NCI-H2227 (cell line): ENCODE measurements at regions not wholly inside any gene's neighbourhood (a gene's known extent, or its start where the extent isn't known, plus 50 kb on each side); places are given as distances from the start of the nearest gene placed in this dataset.
"Not testable (repeated sequence)": the region's sequence is repeated elsewhere in the genome, so short reads cannot be mapped to it uniquely, and the experiment has no call there.

ENCODE experiments used
- DNase-seq: peaks from one replicate; lab custom pipeline; 2025; ENCODE audit not compliant: unreplicated experiment; lab: John Stamatoyannopoulos, UW

- no peak for DNase-seq
These were observed 370.1 kb upstream of the ZFHX3 start for GRCh38 chr16:73418051-73418450.

- no peak for DNase-seq
These were observed 367.4 kb upstream of the ZFHX3 start for GRCh38 chr16:73415286-73415685.

DNA sequence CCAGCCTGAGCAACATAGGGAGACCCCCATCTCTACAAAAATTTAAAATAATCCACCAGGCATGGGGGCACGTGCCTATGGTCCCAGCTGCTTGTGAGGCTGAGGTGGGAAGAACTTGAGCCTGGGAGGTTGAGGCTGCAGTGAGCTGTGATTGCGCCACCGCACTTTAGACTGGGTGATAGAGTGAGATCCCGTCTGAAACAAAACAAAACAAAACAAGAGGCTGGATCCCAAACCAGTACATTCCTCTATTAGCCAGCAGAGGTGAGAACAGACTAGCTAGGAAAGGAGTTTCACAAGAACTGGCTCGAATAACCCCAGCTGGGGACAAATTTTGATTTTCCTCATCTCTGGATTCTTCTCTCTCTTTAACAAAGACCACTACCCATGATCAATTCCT lies 366.7 kb upstream of the ZFHX3 start:
- DNase-seq: no peak

GRCh38 chr16:73413830-73414190 lies 365.9 kb upstream of the ZFHX3 start:
- DNase-seq: no peak

DNA sequence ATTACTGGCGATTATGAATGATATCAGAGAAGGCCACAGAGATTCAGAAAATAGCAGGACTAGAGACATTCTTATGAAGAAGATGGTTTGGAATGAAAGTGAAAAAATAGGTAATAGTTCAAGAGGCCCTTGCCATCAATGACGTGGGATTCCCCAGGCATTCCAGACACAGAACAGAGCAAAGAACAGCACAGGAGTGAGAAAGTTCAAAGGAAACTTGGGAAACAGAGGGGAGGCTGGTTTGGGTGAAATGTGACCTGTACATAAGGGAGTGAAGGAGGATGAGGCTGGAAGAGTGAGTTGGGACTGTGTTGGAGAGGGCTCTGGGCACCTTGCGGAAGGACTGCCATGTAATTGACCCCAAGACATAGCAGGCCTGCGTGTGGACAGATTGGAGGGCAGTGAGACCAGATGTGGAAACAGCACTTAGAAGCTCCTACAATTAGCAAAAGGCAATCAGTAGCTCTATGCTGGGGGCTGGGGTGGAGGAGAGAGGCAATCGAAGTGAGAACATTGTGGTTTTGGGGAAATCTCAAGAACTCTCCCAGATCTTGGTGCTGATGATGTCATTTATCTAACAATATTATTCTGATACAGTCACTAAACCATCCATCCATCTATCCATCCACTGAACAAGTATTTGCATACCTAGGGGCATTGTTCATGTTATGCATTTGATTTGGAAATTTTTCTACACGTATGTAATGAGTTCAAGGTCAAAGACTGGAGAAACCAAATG lies 365.3 kb upstream of the ZFHX3 start:
- DNase-seq: no peak

DNA sequence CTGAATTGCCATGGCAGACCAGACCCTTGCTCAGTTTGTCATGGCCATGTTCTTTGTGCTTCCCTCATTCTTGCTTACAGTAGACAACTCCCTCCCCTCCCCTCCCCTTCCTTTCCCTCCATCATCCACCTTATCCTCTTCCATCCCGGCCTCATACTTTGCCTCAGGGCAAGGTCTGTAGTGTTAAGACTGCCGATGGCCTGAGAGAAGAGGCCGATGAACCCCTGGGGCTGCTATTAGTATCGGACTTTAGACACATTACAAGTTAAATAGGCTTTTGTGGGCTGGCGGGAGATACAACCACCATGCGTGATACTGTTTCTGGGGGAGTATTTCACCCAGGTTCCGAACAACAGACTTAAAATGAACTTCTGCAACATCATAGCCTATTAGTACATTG lies 364.5 kb upstream of the ZFHX3 start:
- no peak for DNase-seq

DNA sequence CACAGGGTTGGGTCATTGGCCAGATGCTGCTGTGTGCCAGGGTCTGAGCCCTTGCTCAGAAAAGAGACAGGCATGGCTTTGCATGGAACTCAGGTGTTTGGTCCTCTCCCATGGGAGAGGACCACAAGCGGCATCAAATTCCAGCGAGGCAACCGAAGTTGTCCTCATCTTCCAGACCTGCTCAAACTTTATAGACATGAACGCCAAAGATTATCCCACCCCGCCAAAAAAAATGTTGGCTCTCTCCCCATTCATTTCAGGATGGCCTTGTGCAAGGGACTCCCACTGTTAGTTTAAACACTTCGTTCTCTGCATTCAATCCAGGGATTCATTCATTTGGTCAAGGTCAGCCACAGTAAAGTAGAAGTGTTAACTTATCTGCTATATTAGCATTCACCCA lies 360.8 kb upstream of the ZFHX3 start:
- no peak for DNase-seq

- no peak for DNase-seq
These were observed 360.4 kb upstream of the ZFHX3 start for GRCh38 chr16:73408311-73408710.

- DNase-seq: no peak
These were observed 357.9 kb upstream of the ZFHX3 start for GRCh38 chr16:73405851-73406250.

DNA sequence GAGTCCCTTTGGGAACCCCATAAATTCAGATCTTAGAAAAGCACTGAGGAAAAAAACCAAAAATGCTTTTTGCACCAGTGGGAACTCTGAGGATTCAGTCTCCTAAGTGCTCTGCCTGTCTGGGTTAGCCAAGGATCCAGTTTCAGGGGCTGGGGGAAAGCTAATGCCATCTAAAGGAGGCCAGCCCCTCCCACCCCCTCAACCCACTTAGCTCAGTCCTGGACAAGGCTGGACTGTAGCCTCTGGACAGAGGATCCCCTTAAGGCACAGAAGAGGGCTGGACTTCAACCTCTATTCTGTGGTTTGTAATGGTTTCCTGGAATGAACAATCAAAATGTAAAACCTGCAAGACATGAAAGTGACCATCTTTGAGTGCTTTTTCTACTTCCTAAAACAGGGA lies 356.1 kb upstream of the ZFHX3 start:
- DNase-seq: no peak

GRCh38 chr16:73403291-73403690 lies 355.4 kb upstream of the ZFHX3 start:
- peak; percentile 4 for DNase-seq

GRCh38 chr16:73400951-73401350 lies 353.0 kb upstream of the ZFHX3 start:
- no peak for DNase-seq

- DNase-seq: no peak
These were observed 352.1 kb upstream of the ZFHX3 start for GRCh38 chr16:73399997-73400396.

DNA sequence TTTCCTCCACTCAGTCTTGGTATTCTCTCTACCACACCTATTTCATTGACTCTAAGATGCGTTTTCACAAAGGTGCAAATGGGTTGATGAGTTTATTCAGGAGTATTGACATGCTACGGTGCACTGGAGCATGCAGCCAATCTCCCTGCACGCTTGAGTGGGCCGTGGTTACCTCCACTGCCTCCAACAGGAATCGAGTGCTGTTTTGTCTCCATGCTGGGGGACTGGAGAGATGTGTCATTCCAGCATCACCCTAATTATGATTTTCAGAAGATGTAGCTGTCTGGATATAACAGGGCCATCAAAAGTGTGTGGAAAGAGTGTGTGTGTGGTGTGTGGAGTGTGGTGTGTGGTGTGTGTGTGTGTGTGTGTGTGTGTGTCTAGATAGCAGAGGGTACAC lies 351.6 kb upstream of the ZFHX3 start:
- DNase-seq: no peak

DNA sequence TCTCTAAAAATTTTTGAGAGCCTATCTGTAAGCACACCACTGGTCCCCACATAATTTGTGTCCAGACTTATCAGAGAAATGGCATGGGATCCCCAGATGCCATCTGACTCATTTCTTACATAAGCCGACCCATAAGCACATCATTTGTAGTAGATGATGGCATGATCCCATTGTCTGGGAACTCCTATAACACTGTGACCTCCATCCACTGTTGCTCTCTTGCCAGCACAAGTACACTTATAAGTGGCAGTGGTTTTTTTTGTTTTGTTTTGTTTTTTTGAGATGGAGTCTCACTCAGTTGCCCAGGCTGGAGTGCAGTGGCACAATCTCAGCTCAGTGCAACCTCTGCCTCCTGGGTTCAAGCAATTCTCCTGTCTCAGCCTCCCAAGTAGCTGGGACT lies 350.7 kb upstream of the ZFHX3 start:
- DNase-seq: not testable (repeated sequence)

GRCh38 chr16:73396556-73396955 lies 348.6 kb upstream of the ZFHX3 start:
- DNase-seq: no peak

DNA sequence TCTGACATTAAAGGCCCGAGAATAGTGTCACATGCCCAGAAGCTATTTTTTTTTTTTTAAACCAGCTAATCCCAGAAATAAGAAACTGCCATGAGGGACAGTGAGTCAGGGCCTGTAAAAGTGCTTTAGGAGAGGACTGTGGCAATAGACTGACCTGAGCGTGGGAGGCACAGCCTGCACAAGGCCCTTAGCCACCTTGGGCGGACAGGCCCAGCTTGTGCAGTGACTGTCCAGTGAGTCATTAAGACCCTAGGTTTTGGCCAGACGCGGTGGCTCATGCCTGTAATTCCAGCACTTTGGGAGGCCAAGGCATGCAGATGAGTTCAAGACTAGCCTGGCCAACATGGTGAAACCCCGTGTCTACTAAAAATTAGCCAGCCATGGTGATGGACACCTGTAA lies 343.0 kb upstream of the ZFHX3 start:
- no peak for DNase-seq

DNA sequence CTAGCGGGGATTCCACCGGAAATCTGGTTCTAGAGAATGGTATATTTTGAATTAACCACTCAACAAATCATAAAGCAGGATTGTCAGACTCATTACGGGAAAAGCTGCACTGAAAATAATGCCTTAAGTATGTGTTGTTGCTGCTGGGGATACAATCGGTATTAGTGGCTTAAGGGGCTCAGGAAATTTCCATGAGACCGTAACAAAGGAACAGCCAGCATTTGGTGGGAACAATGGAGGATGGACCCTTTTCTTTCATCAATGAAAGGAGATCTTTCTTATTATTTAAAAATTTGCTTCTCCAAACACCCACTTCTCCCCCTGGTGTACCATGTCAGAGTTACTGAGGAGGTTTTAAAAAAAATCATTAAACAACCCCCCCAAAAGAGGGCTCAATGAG lies 342.6 kb upstream of the ZFHX3 start:
- DNase-seq: no peak

GRCh38 chr16:73389085-73389484 lies 341.2 kb upstream of the ZFHX3 start:
- DNase-seq: no peak

GRCh38 chr16:73387979-73388378 lies 340.1 kb upstream of the ZFHX3 start:
- no peak for DNase-seq

DNA sequence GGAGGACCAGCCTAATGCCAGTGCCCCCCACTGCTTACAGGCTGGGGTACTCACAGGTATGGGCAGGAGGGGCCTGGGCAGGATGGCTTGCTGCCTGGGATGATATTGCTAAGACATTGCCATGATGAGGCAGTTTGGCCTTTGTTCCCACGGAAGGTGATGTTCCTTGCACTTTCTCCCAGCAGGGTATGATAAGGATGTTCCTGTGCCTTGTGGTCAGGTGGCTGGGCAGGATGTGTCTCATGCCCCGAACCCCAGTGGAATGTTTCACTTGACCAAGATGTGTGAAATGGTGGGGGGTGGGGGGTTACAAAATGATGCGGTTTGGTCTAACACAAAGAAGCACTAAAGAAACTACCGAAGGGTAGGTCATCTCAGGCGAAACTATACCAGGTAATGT lies 337.8 kb upstream of the ZFHX3 start:
- no peak for DNase-seq

- no peak for DNase-seq
These were observed 336.7 kb upstream of the ZFHX3 start for GRCh38 chr16:73384506-73385089.

GRCh38 chr16:73383988-73384365 lies 336.0 kb upstream of the ZFHX3 start:
- no peak for DNase-seq
